NAMALWA (cell line): ENCODE measurements at regions not wholly inside any gene's neighbourhood (a gene's known extent, or its start where the extent isn't known, plus 50 kb on each side); places are given as distances from the start of the nearest gene placed in this dataset.

Experiments used
- DNase-seq: peaks from one replicate; pipeline ENCODE4 v3.0.0-alpha.2; 2015; ENCODE audit warnings: low spot score

- DNase-seq = no peak
Observed at GRCh38 chr17:6212766-6213165, 142.6 kb downstream of the WSCD1 start.

GRCh38 chr17:6209829-6210228 is 139.7 kb downstream of the WSCD1 start:
- DNase-seq = no peak

- no peak for DNase-seq
Observed at GRCh38 chr17:6208608-6209180, 138.5 kb downstream of the WSCD1 start.

- no peak for DNase-seq
Observed at GRCh38 chr17:6205525-6205924, 135.3 kb downstream of the WSCD1 start.

GRCh38 chr17:6205033-6205432 is 134.9 kb downstream of the WSCD1 start:
- DNase-seq = no peak

GRCh38 chr17:6204203-6204722 is 134.1 kb downstream of the WSCD1 start:
- no peak for DNase-seq

- no peak for DNase-seq
Observed at GRCh38 chr17:6196355-6196754, 126.2 kb downstream of the WSCD1 start.

GRCh38 chr17:6195123-6195522 is 124.9 kb downstream of the WSCD1 start:
- DNase-seq = no peak

GRCh38 chr17:6191405-6192324 is 121.5 kb downstream of the WSCD1 start:
- no peak for DNase-seq

- no peak for DNase-seq
Observed at GRCh38 chr17:6187836-6188235, 117.7 kb downstream of the WSCD1 start.

- DNase-seq = no peak
Observed at GRCh38 chr17:6186998-6187397, 116.8 kb downstream of the WSCD1 start.

- DNase-seq = no peak
Observed at GRCh38 chr17:6184508-6184907, 114.3 kb downstream of the WSCD1 start.

- no peak for DNase-seq
Observed at GRCh38 chr17:6179017-6179416, 108.8 kb downstream of the WSCD1 start.

- DNase-seq = no peak
Observed at GRCh38 chr17:6177941-6178694, 107.9 kb downstream of the WSCD1 start.
